Suprapubic skin (tissue), 4 donors: ENCODE measurements at regions not wholly inside any gene's neighbourhood (a gene's known extent, or its start where the extent isn't known, plus 50 kb on each side); places are given as distances from the start of the nearest gene placed in this dataset.

Experiments
- DNase-seq, 2 donors: peaks; one replicate each; pipeline ENCODE4 v3.0.0-alpha.2; 2019; ENCODE audit warnings: low spot score in 2 of 2
- H3K27ac ChIP-seq: fragments of 200-600 bp; sonication (generic); one replicate; pipeline ENCODE4 v1.5.1; 2019
- H3K27me3 ChIP-seq: fragments of 200-600 bp; sonication (generic); one replicate; pipeline ENCODE4 v1.5.1; 2019
- H3K36me3 ChIP-seq: fragments of 200-600 bp; sonication (generic); one replicate; pipeline ENCODE4 v1.5.1; 2019
- H3K4me1 ChIP-seq: fragments of 200-600 bp; sonication (generic); one replicate; pipeline ENCODE4 v1.5.1; 2019
- H3K4me3 ChIP-seq: fragments of 200-600 bp; sonication (generic); one replicate; pipeline ENCODE4 v1.5.1; 2019; ENCODE audit warnings: mild to moderate bottlenecking
- H3K9me3 ChIP-seq: fragments of 200-600 bp; sonication (generic); one replicate; pipeline ENCODE4 v1.5.1; 2019
- CTCF ChIP-seq, 2 donors: fragments of 200-600 bp in 1 of 2; fragments of 450-650 bp in 1 of 2; sonication (generic) in 1 of 2; IDR thresholded peaks; one replicate each; pipeline ENCODE4 v1.5.1; 2016 to 2019; ENCODE audit warnings: antibody characterized with exemption in 2 of 2, mild to moderate bottlenecking in 1 of 2, moderate library complexity in 1 of 2
- EP300 ChIP-seq: sonication (generic); formaldehyde crosslinking; IDR thresholded peaks from one replicate; pipeline ENCODE4 v1.6.1; 2017; ENCODE audit warnings: antibody characterized with exemption
- POLR2A ChIP-seq, 2 donors: fragments of 450-650 bp; IDR thresholded peaks; one replicate each; pipeline ENCODE4 v1.6.1; 2017; ENCODE audit warnings: antibody characterized with exemption in 2 of 2, mild to moderate bottlenecking in 2 of 2, moderate library complexity in 2 of 2
- POLR2AphosphoS5 ChIP-seq, 3 donors: sonication (generic); formaldehyde crosslinking; IDR thresholded peaks; one replicate each; pipeline ENCODE4 v1.6.1; 2017; ENCODE audit warnings: antibody characterized with exemption in 3 of 3
- WGBS: methylation state at CpG from one replicate; pipeline ENCODE4 v1.1.5; 2018; 5-methylcytosine and 5-hydroxymethylcytosine counted together

- Histone ChIP-seq H3K36me3 (no peaks in the 10 kb centered on the region), H3K4me3 (no peak overlapping the region), H3K27me3 (no peaks in the 10 kb centered on the region), H3K9me3 (no peaks in the 10 kb centered on the region), H3K4me1 (no peaks in the 10 kb centered on the region), H3K27ac (no peak overlapping the region)
- 87% methylated on average over 2 of the region's 2 CpGs for WGBS
- no peak for TF ChIP-seq POLR2AphosphoS5 (IDR thresholded peaks at IDR 0.05)
- TF ChIP-seq CTCF (IDR thresholded peaks at IDR 0.05), result no peak
- TF ChIP-seq POLR2A (IDR thresholded peaks at IDR 0.05), result no peak
- TF ChIP-seq EP300, result no peak
- no peak for DNase-seq
Measured at GRCh38 chr3:103067963-103068362, 633.1 kb downstream of the ZPLD1 start.

GRCh38 chr3:103075282-103075681 is 640.5 kb downstream of the ZPLD1 start:
- 69% methylated on average over 2 of the region's 2 CpGs for WGBS
- Histone ChIP-seq H3K4me1 (no peaks in the 10 kb centered on the region), H3K36me3 (no peaks in the 10 kb centered on the region), H3K27ac (no peak overlapping the region), H3K9me3 (no peaks in the 10 kb centered on the region), H3K27me3 (no peaks in the 10 kb centered on the region), H3K4me3 (no peak overlapping the region)
- TF ChIP-seq EP300, result no peak
- DNase-seq, result no peak

GRCh38 chr3:103077910-103078309 is 643.1 kb downstream of the ZPLD1 start:
- Histone ChIP-seq H3K27ac (no peak overlapping the region), H3K36me3 (no peaks in the 10 kb centered on the region), H3K4me3 (no peak overlapping the region), H3K4me1 (no peaks in the 10 kb centered on the region), H3K9me3 (no peaks in the 10 kb centered on the region), H3K27me3 (no peaks in the 10 kb centered on the region)
- DNase-seq, result no peak
- no peak for TF ChIP-seq CTCF (IDR thresholded peaks at IDR 0.05)
- TF ChIP-seq EP300, result no peak
- TF ChIP-seq POLR2A (IDR thresholded peaks at IDR 0.05), result no peak
- TF ChIP-seq POLR2AphosphoS5 (IDR thresholded peaks at IDR 0.05), result no peak
- 88% methylated on average over 3 of the region's 3 CpGs for WGBS

GRCh38 chr3:103082501-103082900 is 647.7 kb downstream of the ZPLD1 start:
- no peak overlapping the region for H3K4me3 ChIP-seq
- 83% methylated on average over 1 of the region's 1 CpG for WGBS
- no peaks in the 10 kb centered on the region for H3K9me3 ChIP-seq
- no peak overlapping the region for H3K27ac ChIP-seq
- no peaks in the 10 kb centered on the region for H3K36me3 ChIP-seq
- no peak for DNase-seq
- TF ChIP-seq EP300, result no peak
- TF ChIP-seq POLR2AphosphoS5 (IDR thresholded peaks at IDR 0.05), result no peak
- no peak for TF ChIP-seq POLR2A (IDR thresholded peaks at IDR 0.05)
- TF ChIP-seq CTCF (IDR thresholded peaks at IDR 0.05), result no peak
- H3K27me3 ChIP-seq, result no peaks in the 10 kb centered on the region
- H3K4me1 ChIP-seq, result no peaks in the 10 kb centered on the region

- Histone ChIP-seq H3K36me3 (no peaks in the 10 kb centered on the region), H3K4me3 (no peak overlapping the region), H3K4me1 (no peaks in the 10 kb centered on the region), H3K27ac (no peak overlapping the region), H3K9me3 (no peaks in the 10 kb centered on the region), H3K27me3 (no peaks in the 10 kb centered on the region)
- no peak for TF ChIP-seq EP300
- no peak for TF ChIP-seq POLR2A (IDR thresholded peaks at IDR 0.05)
- no peak for TF ChIP-seq CTCF (IDR thresholded peaks at IDR 0.05)
- no peak for TF ChIP-seq POLR2AphosphoS5 (IDR thresholded peaks at IDR 0.05)
- DNase-seq, result no peak
- 71% methylated on average over 3 of the region's 3 CpGs for WGBS
Measured at GRCh38 chr3:103083848-103084631, 649.2 kb downstream of the ZPLD1 start.

- TF ChIP-seq CTCF (IDR thresholded peaks at IDR 0.05) (no peak), EP300 (no peak), POLR2AphosphoS5 (IDR thresholded peaks at IDR 0.05) (no peak), POLR2A (IDR thresholded peaks at IDR 0.05) (no peak)
- no peaks in the 10 kb centered on the region for H3K4me1 ChIP-seq
- H3K27me3 ChIP-seq, result no peaks in the 10 kb centered on the region
- H3K27ac ChIP-seq, result no peak overlapping the region
- no peak for DNase-seq
- no peaks in the 10 kb centered on the region for H3K9me3 ChIP-seq
- no peaks in the 10 kb centered on the region for H3K36me3 ChIP-seq
- H3K4me3 ChIP-seq, result no peak overlapping the region
Measured at GRCh38 chr3:103085465-103085864, 650.6 kb downstream of the ZPLD1 start.
